ENCODE measurements at regions not wholly inside any gene's neighbourhood (a gene's known extent, or its start where the extent isn't known, plus 50 kb on each side); places are given as distances from the start of the nearest gene placed in this dataset.

DNA sequence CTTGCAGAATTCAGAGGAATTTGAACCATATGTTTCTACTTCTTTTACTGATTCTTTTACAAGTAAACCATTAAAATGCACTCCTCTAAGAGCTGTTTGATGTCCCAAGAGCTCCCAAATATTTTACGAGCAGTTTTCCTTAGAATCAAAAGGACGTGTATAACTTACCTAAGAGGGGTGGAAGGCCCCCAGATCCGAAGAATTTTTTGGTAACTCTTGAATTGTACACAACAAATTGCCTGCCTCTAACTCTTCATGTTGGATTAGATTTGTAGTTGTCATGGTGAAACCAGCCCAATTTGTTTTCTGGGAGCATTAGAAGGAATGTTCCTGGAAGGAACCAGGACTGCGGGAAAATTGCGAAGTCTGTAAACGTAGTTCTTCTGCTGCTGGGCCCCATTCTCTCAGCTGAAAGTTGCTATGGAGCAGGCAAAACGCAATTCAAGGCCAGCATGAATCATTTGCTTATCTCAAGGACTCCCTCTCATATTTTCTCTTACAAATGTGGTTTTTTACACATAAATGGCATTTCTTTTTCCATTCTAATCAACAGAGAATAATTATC, 124.8 kb upstream of the TMEM72 start:
- DNase-seq: no peak

- DNase-seq: no peak
Observed at GRCh38 chr10:44787480-44788075, 123.6 kb upstream of the TMEM72 start.

GRCh38 chr10:44788147-44789129, 122.7 kb upstream of the TMEM72 start:
- DNase-seq: no peak

GRCh38 chr10:44792119-44792775, 118.9 kb upstream of the TMEM72 start:
- no peak for DNase-seq

DNA sequence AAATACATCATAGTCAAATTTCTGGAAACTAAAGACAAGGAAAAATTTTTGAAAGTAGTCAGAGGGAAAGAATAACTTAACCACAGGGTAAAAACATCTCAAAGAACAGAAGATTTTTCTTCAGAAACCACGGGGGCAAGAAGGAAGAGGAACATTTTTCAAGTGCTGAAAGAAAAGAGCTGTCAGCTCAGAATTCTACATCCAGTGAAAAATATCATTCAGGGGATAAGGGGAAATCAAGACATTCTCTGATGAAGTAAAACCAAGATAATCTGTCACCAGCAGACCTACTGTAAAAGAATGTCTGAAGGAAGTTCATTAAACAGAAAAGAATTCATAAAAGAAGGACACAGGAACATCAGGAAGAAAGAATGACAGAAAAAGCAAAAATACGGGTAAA, 111.2 kb upstream of the TMEM72 start:
- DNase-seq: no peak

- DNase-seq: no peak
Observed at GRCh38 chr10:44801383-44802327, 109.5 kb upstream of the TMEM72 start.

GRCh38 chr10:44803862-44804261, 107.3 kb upstream of the TMEM72 start:
- no peak for DNase-seq

DNA sequence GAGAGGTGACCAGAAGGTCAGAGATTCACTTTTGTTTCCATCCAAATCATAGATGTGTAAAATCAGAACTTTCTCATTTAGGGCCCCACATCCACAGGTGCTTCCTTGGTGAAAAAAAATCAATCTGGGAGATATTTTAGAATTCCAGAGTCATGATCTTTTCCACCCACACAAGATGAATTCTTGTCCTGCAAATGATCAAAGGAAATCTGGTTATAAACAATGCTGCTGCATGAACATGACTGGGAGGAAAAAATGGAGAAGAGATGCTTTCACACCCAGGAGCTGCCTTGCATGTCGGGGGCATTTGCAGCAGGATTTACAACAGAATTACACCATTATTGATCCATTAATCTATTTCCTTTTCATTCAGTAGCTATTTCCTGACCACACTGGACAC, 106.5 kb upstream of the TMEM72 start:
- DNase-seq: no peak

DNA sequence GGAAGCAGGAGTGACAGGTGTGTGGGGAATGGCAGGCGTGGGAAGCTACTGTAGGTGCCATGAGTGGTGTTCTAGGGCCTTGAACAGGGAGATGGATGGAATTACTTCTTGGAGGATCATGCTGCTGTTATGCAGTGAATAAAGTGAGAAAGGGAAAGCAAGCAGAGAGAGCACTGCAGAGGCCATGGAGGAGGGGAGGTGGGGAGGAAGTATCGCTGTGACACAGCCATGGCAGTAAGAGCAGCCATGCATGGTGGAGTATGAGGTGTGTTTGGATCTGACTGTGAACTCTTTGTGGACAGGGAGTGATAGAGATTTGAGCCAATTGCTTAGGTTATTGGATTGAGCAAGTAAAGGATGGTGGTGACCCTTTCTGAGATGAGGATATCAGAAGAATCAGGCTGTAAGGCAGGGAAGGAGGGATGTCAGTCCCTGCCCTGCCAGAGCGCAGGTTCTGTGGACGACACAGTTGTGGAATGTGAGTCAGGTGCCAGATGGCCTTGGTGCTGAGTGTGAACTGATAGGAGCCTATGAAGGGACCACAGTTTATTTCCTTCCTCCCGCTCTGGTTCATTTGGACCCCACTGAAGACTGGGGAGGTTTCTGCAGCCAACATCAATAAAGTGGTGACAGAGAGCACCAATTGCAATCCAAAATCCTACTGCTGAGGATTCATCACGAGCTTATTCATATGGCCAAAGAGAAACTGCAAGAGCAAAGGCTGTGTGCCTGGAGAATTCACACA, 105.5 kb upstream of the TMEM72 start:
- no peak for DNase-seq

DNA sequence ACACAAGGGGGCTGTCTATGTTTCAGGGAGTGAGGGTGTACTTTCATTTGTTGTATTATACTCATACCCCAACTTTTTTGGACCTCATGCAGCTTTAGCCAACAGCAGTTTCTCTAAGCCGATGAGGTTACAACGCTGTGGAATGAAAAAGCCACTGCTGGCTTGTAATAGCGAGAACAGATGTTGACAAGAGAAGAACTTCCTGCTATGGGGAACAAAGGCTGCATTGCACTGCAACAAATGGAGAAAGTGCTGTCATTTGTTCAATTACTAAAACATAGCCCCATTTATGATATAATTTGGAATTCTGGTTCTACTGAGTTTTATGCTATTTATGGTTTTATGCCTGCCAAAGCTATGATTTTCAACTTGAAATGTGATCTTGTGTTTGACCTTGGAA, 104.2 kb upstream of the TMEM72 start:
- no peak for DNase-seq

- no peak for DNase-seq
Observed at GRCh38 chr10:44807451-44807850, 103.7 kb upstream of the TMEM72 start.

DNA sequence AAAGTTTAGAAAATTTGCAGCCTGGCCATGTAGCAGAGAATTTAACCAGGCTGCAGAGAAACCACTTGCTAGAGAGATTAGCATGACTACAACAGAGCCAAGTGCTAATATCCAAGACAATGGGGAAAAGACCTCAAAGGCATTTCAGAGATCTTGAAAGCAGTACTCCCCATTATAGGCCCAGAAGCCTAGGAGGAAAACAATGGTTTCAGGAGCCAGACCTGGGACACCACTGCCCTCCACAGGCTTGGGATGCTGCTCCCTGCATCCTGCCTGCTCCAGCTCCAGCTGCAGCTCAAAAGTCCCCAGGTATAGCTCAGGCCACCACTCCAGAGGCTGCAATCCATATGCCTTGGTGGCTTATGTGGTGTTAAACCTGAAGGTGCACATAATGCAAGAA, 101.5 kb upstream of the TMEM72 start:
- DNase-seq: no peak

- no peak for DNase-seq
Observed at GRCh38 chr10:44811072-44811471, 100.1 kb upstream of the TMEM72 start.

DNA sequence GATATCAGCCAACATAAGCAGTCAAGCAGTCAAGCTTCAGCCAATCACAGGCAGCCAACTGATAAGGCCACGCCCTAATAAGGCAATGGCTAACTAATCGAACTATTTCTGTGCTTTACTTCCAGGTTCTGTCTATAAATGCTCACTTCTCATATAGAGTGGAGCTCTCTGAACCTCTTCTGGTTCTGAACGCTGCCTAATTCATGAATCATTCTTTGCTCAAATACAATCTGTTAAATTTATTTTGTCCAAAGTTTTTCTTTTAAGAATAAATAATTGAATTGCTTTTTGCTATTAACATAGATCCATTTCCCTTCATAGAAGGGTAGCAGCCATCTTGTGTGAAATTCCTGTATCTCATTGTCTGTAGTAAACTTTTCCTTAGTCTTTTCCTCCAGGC, 97.9 kb upstream of the TMEM72 start:
- DNase-seq: no peak

GRCh38 chr10:44814929-44815328, 96.2 kb upstream of the TMEM72 start:
- no peak for DNase-seq

GRCh38 chr10:44818041-44818649, 93.0 kb upstream of the TMEM72 start:
- no peak for DNase-seq

DNA sequence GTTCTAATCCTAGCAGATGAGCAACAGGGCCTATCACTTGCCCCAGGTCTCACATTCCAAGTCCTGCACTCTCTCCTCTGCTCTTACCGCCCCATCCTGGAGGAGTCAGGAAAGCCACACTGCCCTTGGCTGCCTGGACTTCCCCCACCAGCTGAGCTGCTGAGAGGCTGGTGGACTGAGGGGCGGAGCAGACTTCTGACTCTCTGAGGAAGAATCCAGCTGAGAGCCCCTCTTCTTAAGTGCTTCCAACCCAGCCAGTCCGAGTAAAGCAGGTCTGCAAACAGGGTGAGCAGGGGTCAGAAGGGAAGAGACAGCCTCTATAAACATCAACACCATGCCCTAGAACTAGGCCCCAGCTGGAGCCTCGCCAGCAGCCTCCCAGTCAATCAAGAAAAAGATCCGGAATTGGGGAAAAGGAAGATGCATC, 92.4 kb upstream of the TMEM72 start:
- DNase-seq: no peak

DNA sequence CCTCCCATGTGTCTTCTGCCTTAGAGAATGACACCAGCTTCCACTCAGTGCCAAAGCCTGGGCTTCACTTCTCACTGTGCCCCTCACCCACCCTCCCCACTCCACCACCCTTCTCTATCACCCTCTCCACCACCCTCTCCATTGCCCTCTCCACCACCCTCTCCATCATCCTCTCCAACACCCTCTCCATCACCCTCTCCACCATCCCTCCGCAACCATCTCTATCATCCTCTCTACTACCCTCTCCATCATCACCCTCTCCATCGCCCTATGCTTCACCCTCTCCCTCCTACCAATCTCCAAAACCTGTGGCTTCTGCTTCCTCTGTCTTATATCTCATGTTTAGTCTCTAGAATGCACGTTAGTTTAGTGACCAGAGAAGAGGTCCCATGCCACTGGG, 91.0 kb upstream of the TMEM72 start:
- DNase-seq: no peak

- no peak for DNase-seq
Observed at GRCh38 chr10:44821290-44821689, 89.8 kb upstream of the TMEM72 start.

DNA sequence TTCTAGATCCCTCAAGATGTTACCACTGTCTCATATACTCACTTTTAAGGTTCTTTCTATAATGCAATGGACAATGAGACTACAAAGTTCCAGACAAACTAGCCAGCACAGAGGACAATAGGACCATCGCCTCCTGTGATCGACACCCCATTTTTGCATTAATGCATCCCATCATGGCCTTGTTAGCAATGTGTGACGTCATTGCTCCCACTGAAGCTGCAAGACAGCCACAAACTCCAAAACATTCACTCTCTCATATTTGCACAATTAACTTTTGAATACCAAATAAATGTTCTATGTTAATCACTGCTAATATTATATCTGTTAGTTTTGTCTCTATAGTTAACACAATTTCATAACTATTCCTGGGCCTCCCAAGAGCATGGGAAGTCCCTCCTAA, 88.8 kb upstream of the TMEM72 start:
- DNase-seq: no peak

- DNase-seq: no peak
Observed at GRCh38 chr10:44822966-44823365, 88.2 kb upstream of the TMEM72 start.
